ENCODE measurements at regions not wholly inside any gene's neighbourhood (a gene's known extent, or its start where the extent isn't known, plus 50 kb on each side); places are given as distances from the start of the nearest gene placed in this dataset.

GRCh38 chr1:99525331-99525730 lies 120.6 kb upstream of the PALMD start:
- no peaks in the 10 kb centered on the region for H3K4me1 Mint-ChIP-seq
- no CpG with 5 or more reads among the region's 1 CpG for WGBS (ENCODE audit: insufficient coverage)
- no peaks in the 10 kb centered on the region for H3K79me2 ChIP-seq (ENCODE audit: insufficient read depth, low read length)
- H3K4me3 Mint-ChIP-seq: no peak overlapping the region
- no peak overlapping the region for H3K27ac ChIP-seq (ENCODE audit: low read depth in 1 of 2, low read length in 2 of 2)
- no peak overlapping the region for H3K4me2 ChIP-seq (replicated peaks; ENCODE audit: extremely low read depth, low read length, poor library complexity, severe bottlenecking)
- no peak overlapping the region for H3K4me3 ChIP-seq (replicated peaks in 1 of 3; ENCODE audit: low read depth in 2 of 3, low read length in 3 of 3)
- intact Hi-C loops (cut with micrococcal nuclease): no loop called here
- H3K9me3 ChIP-seq (replicated peaks in 1 of 2; ENCODE audit: control insufficient read depth in 1 of 2, insufficient read depth in 1 of 2, low read length in 2 of 2): no peaks in the 10 kb centered on the region
- no peaks in the 10 kb centered on the region for H4K20me1 ChIP-seq (ENCODE audit: insufficient read depth, low read length)
- H3K27me3 ChIP-seq (ENCODE audit: control insufficient read depth in 2 of 2, insufficient read depth in 2 of 2, low read length in 2 of 2): no peaks in the 10 kb centered on the region
- H3K9me3 Mint-ChIP-seq: no peaks in the 10 kb centered on the region
- no peak overlapping the region for H2AFZ ChIP-seq (ENCODE audit: insufficient read depth, low read depth, low read length, poor library complexity, severe bottlenecking)
- H3K4me1 ChIP-seq (ENCODE audit: control insufficient read depth in 1 of 2, insufficient read depth in 2 of 2, low read length in 2 of 2): no peaks in the 10 kb centered on the region
- H3K9ac ChIP-seq (ENCODE audit: insufficient read depth, low read length, poor library complexity, severe bottlenecking): no peak overlapping the region
- DNase-seq: no peak
- no peaks in the 10 kb centered on the region for H3K27me3 Mint-ChIP-seq (ENCODE audit: low read depth in 3 of 3)
- no peaks in the 10 kb centered on the region for H3K36me3 ChIP-seq (replicated peaks in 1 of 2; ENCODE audit: control insufficient read depth in 1 of 2, insufficient read depth in 2 of 2, low read length in 2 of 2)
- no peaks in the 10 kb centered on the region for H3K36me3 Mint-ChIP-seq
- TF ChIP-seq CTCF (IDR thresholded peaks at IDR 0.05): no peak
- H3K27ac Mint-ChIP-seq: no peak overlapping the region

GRCh38 chr1:99527078-99527477 lies 118.8 kb upstream of the PALMD start:
- intact Hi-C loops (cut with micrococcal nuclease): no loop called here
- no CpG with 5 or more reads among the region's 3 CpGs for WGBS (ENCODE audit: insufficient coverage)
- no peaks in the 10 kb centered on the region for H3K9me3 Mint-ChIP-seq
- no peaks in the 10 kb centered on the region for H3K27me3 Mint-ChIP-seq (ENCODE audit: low read depth in 3 of 3)
- no peak for DNase-seq
- Histone ChIP-seq H3K9ac (ENCODE audit: insufficient read depth, low read length, poor library complexity, severe bottlenecking) (no peak overlapping the region), H3K4me3 (replicated peaks in 1 of 3; ENCODE audit: low read depth in 2 of 3, low read length in 3 of 3) (no peak overlapping the region), H4K20me1 (ENCODE audit: insufficient read depth, low read length) (no peaks in the 10 kb centered on the region), H3K79me2 (ENCODE audit: insufficient read depth, low read length) (no peaks in the 10 kb centered on the region), H3K27ac (ENCODE audit: low read depth in 1 of 2, low read length in 2 of 2) (no peak overlapping the region), H3K36me3 (replicated peaks in 1 of 2; ENCODE audit: control insufficient read depth in 1 of 2, insufficient read depth in 2 of 2, low read length in 2 of 2) (no peaks in the 10 kb centered on the region), H2AFZ (ENCODE audit: insufficient read depth, low read depth, low read length, poor library complexity, severe bottlenecking) (no peak overlapping the region), H3K4me1 (ENCODE audit: control insufficient read depth in 1 of 2, insufficient read depth in 2 of 2, low read length in 2 of 2) (no peaks in the 10 kb centered on the region), H3K9me3 (replicated peaks in 1 of 2; ENCODE audit: control insufficient read depth in 1 of 2, insufficient read depth in 1 of 2, low read length in 2 of 2) (no peaks in the 10 kb centered on the region), H3K27me3 (ENCODE audit: control insufficient read depth in 2 of 2, insufficient read depth in 2 of 2, low read length in 2 of 2) (no peaks in the 10 kb centered on the region), H3K4me2 (replicated peaks; ENCODE audit: extremely low read depth, low read length, poor library complexity, severe bottlenecking) (no peak overlapping the region)
- no peaks in the 10 kb centered on the region for H3K36me3 Mint-ChIP-seq
- H3K27ac Mint-ChIP-seq: no peak overlapping the region
- H3K4me1 Mint-ChIP-seq: no peaks in the 10 kb centered on the region
- no peak for TF ChIP-seq CTCF (IDR thresholded peaks at IDR 0.05)
- no peak overlapping the region for H3K4me3 Mint-ChIP-seq

Data from CD14-positive monocyte (primary cell).